IMR-90 (cell line): ENCODE measurements at regions not wholly inside any gene's neighbourhood (a gene's known extent, or its start where the extent isn't known, plus 50 kb on each side); places are given as distances from the start of the nearest gene placed in this dataset.

Source experiments
- BHLHE40 ChIP-seq: fragments of 150-350 bp; IDR thresholded peaks from 2 replicates; pipeline ENCODE4 v1.6.1; 2016; ENCODE audit warnings: mild to moderate bottlenecking, low read depth, low read length
- CEBPB ChIP-seq: IDR thresholded peaks from 2 replicates; pipeline ENCODE4 v1.6.1; 2012; ENCODE audit warnings: low read depth, low read length, improper control_type of control experiment
- CHD1 ChIP-seq: IDR thresholded peaks from 2 replicates; pipeline ENCODE4 v1.6.1; 2012; ENCODE audit warnings: low read depth, low read length, improper control_type of control experiment
- MAFK ChIP-seq: IDR thresholded peaks from 2 replicates; pipeline ENCODE4 v1.6.1; 2012; ENCODE audit warnings: low read depth, low read length, improper control_type of control experiment
- POLR2A ChIP-seq: IDR thresholded peaks from 2 replicates; pipeline ENCODE4 v1.6.1; 2012; ENCODE audit warnings: mild to moderate bottlenecking, low read depth, low read length
- RCOR1 ChIP-seq: IDR thresholded peaks from 2 replicates; pipeline ENCODE4 v1.6.1; 2012; ENCODE audit warnings: mild to moderate bottlenecking, low read length, improper control_type of control experiment; ENCODE audit not compliant: insufficient replicate concordance
- TF ChIP-seq, protein P1 (sequence below): conservative IDR thresholded peaks from 2 replicates; pipeline ENCODE4 v1.5.1; 2012; ENCODE audit warnings: mild to moderate bottlenecking, low read depth, low read length, improper control_type of control experiment

DNA sequence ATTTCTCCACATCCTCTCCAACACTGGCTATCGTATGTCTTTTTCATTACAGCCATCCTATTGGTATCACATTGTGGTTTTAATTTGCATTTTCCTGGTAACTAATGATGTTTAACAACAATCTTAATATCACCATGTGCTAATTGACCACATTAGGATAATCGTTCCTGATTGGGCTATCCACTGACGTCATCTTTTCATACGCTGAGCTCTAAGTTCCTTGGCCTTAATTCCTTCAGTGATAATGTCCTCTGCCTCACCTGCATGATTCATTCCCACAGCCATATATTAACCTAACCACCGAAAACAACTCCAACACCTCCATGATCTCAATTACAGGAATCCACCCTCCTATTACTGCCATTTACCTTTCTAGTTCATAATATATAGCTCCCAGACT, 547.9 kb upstream of the BRINP1 start:
- no peak for TF ChIP-seq CEBPB
- TF ChIP-seq, protein P1, sequence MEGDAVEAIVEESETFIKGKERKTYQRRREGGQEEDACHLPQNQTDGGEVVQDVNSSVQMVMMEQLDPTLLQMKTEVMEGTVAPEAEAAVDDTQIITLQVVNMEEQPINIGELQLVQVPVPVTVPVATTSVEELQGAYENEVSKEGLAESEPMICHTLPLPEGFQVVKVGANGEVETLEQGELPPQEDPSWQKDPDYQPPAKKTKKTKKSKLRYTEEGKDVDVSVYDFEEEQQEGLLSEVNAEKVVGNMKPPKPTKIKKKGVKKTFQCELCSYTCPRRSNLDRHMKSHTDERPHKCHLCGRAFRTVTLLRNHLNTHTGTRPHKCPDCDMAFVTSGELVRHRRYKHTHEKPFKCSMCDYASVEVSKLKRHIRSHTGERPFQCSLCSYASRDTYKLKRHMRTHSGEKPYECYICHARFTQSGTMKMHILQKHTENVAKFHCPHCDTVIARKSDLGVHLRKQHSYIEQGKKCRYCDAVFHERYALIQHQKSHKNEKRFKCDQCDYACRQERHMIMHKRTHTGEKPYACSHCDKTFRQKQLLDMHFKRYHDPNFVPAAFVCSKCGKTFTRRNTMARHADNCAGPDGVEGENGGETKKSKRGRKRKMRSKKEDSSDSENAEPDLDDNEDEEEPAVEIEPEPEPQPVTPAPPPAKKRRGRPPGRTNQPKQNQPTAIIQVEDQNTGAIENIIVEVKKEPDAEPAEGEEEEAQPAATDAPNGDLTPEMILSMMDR = no peak
- no peak for TF ChIP-seq BHLHE40
- TF ChIP-seq POLR2A = no peak
- no peak for TF ChIP-seq CHD1
- TF ChIP-seq MAFK = no peak
- no peak for TF ChIP-seq RCOR1
